Testis (tissue), 2 donors: ENCODE measurements at regions not wholly inside any gene's neighbourhood (a gene's known extent, or its start where the extent isn't known, plus 50 kb on each side); places are given as distances from the start of the nearest gene placed in this dataset.
"Not testable (repeated sequence)": the region's sequence is repeated elsewhere in the genome, so short reads cannot be mapped to it uniquely, and the experiment has no call there.

Experiments used
- DNase-seq: peaks from one replicate; pipeline ENCODE4 v3.0.0-alpha.2; 2019
- H3K27ac ChIP-seq, 2 donors: fragments of 200-600 bp; sonication (generic); one replicate each; pipeline ENCODE4 v1.5.1; 2019
- H3K27me3 ChIP-seq: fragments of 200-600 bp; sonication (generic); one replicate; pipeline ENCODE4 v1.5.1; 2019
- H3K36me3 ChIP-seq: fragments of 200-600 bp; sonication (generic); one replicate; pipeline ENCODE4 v1.5.1; 2017; ENCODE audit warnings: low read depth; ENCODE audit errors: missing control alignments
- H3K4me1 ChIP-seq: fragments of 200-600 bp; sonication (generic); one replicate; pipeline ENCODE4 v1.5.1; 2019
- H3K4me3 ChIP-seq, 2 donors: fragments of 200-600 bp; sonication (generic); one replicate each; pipeline ENCODE4 v1.5.1; 2017 to 2019
- H3K9me3 ChIP-seq: fragments of 200-600 bp; sonication (generic); one replicate; pipeline ENCODE4 v1.5.1; 2017
- CTCF ChIP-seq, 3 experiments: fragments of 450-650 bp in 2 of 3; fragments of 200-600 bp in 1 of 3; sonication (generic) in 1 of 3; IDR thresholded peaks; one replicate each; pipeline ENCODE4 v1.5.1; 2016 to 2019; ENCODE audit warnings: antibody characterized with exemption in 3 of 3, mild to moderate bottlenecking in 2 of 3, moderate library complexity in 1 of 3
- POLR2A ChIP-seq: fragments of 450-650 bp; IDR thresholded peaks from one replicate; pipeline ENCODE4 v1.6.1; 2017; ENCODE audit warnings: antibody characterized with exemption, mild to moderate bottlenecking, moderate library complexity
- WGBS, 2 donors: methylation state at CpG; one replicate each; pipeline ENCODE4 v1.1.5; 2018; 5-methylcytosine and 5-hydroxymethylcytosine counted together
- intact Hi-C: fragments of 100-400 bp; cut with DNase I; formaldehyde crosslinking; loops from one replicate; pipeline ENCODE4 v1.15.1; 2023; ENCODE audit warnings: low total_unique reads

- no peaks in the 10 kb centered on the region for H3K27me3 ChIP-seq
- intact Hi-C loops: no loop called here
- H3K9me3 ChIP-seq: no peaks in the 10 kb centered on the region
- H3K36me3 ChIP-seq: no peaks in the 10 kb centered on the region
- 93 to 95% methylated on average over 12 of the region's 12 CpGs for WGBS, 2 donors
- no peak overlapping the region for H3K4me3 ChIP-seq
- DNase-seq: no peak
- H3K4me1 ChIP-seq: no peaks in the 10 kb centered on the region
- H3K27ac ChIP-seq: no peak overlapping the region
- TF ChIP-seq CTCF (IDR thresholded peaks at IDR 0.05): no peak
- no peak for TF ChIP-seq POLR2A
Measured at GRCh38 chr3:197404030-197404429, 105.6 kb upstream of the DLG1 start.

GRCh38 chr3:197402401-197402800, 104.0 kb upstream of the DLG1 start:
- 89 to 95% methylated on average over 9 of the region's 9 CpGs for WGBS, 2 donors

GRCh38 chr3:197399486-197399885, 101.1 kb upstream of the DLG1 start:
- Histone ChIP-seq H3K9me3 (no peaks in the 10 kb centered on the region), H3K27ac (no peak overlapping the region), H3K27me3 (no peaks in the 10 kb centered on the region), H3K36me3 (no peaks in the 10 kb centered on the region), H3K4me1 (peaks cover 10% of the 10 kb centered on the region), H3K4me3 (no peak overlapping the region)
- no peak for TF ChIP-seq POLR2A
- no peak for TF ChIP-seq CTCF (IDR thresholded peaks at IDR 0.05)
- intact Hi-C loops: no loop called here
- no peak for DNase-seq
- 53 to 64% methylated on average over 3 to 4 of the region's 4 CpGs for WGBS, 2 donors

More at GRCh38 chr3:197402401-197402800, 104.0 kb upstream of the DLG1 start:
- DNase-seq, H3K4me3 ChIP-seq, H3K27ac ChIP-seq, H3K27me3 ChIP-seq, H3K4me1 ChIP-seq, H3K36me3 ChIP-seq, intact Hi-C loops, H3K9me3 ChIP-seq: not testable (repeated sequence)

- intact Hi-C loops: no loop called here
- H3K4me3 ChIP-seq: no peak overlapping the region
- no peaks in the 10 kb centered on the region for H3K27me3 ChIP-seq
- no peak for TF ChIP-seq POLR2A
- TF ChIP-seq CTCF (IDR thresholded peaks at IDR 0.05): no peak
- peaks cover 13% of the 10 kb centered on the region for H3K4me1 ChIP-seq
- H3K36me3 ChIP-seq: no peaks in the 10 kb centered on the region
- no peaks in the 10 kb centered on the region for H3K9me3 ChIP-seq
- DNase-seq: no peak
- no peak overlapping the region for H3K27ac ChIP-seq
- WGBS, 2 donors: 85% methylated on average over 6 of the region's 6 CpGs
Measured at GRCh38 chr3:197398286-197398878, 100.0 kb upstream of the DLG1 start.

GRCh38 chr3:197397838-197398237, 99.4 kb upstream of the DLG1 start:
- intact Hi-C loops: no loop called here
- TF ChIP-seq POLR2A: no peak
- no peak for TF ChIP-seq CTCF (IDR thresholded peaks at IDR 0.05)
- Histone ChIP-seq H3K4me3 (no peak overlapping the region), H3K27me3 (no peaks in the 10 kb centered on the region), H3K9me3 (no peaks in the 10 kb centered on the region), H3K36me3 (no peaks in the 10 kb centered on the region), H3K4me1 (peaks cover 13% of the 10 kb centered on the region), H3K27ac (no peak overlapping the region)
- no peak for DNase-seq
- 94 to 95% methylated on average over 9 of the region's 9 CpGs for WGBS, 2 donors
